OCI-LY1 (cell line): ENCODE measurements at regions not wholly inside any gene's neighbourhood (a gene's known extent, or its start where the extent isn't known, plus 50 kb on each side); places are given as distances from the start of the nearest gene placed in this dataset.

ENCODE experiments used
- CTCF ChIP-seq: fragments of 200-600 bp; sonication (generic), shearing (Covaris generic); IDR thresholded peaks from 2 replicates; pipeline ENCODE4 v1.5.1; 2017; ENCODE audit warnings: mild to moderate bottlenecking, antibody characterized with exemption, low read length, moderate library complexity, mixed read lengths
- EZH2 ChIP-seq: fragments of 200-600 bp; sonication (generic), shearing (Covaris generic); IDR thresholded peaks from 2 replicates; pipeline ENCODE4 v1.8.0; 2017; ENCODE audit warnings: borderline replicate concordance, mixed run types, mild to moderate bottlenecking, antibody characterized with exemption, low read length, moderate library complexity, mixed read lengths

GRCh38 chr7:13577566-13578145, 411.8 kb downstream of the ETV1 start:
- TF ChIP-seq CTCF, result no peak
- no peak for TF ChIP-seq EZH2
